22Rv1 (cell line): ENCODE measurements at regions not wholly inside any gene's neighbourhood (a gene's known extent, or its start where the extent isn't known, plus 50 kb on each side); places are given as distances from the start of the nearest gene placed in this dataset.

ENCODE experiments used
- ZFX ChIP-seq: fragments of 450-650 bp; IDR thresholded peaks from 2 replicates; pipeline ENCODE4 v1.6.1; 2017; ENCODE audit warnings: antibody characterized with exemption, borderline replicate concordance
- TF ChIP-seq, protein P1 (sequence below): fragments of 450-650 bp; IDR thresholded peaks from 2 replicates; pipeline ENCODE4 v1.5.1; 2017; ENCODE audit warnings: mild to moderate bottlenecking

DNA sequence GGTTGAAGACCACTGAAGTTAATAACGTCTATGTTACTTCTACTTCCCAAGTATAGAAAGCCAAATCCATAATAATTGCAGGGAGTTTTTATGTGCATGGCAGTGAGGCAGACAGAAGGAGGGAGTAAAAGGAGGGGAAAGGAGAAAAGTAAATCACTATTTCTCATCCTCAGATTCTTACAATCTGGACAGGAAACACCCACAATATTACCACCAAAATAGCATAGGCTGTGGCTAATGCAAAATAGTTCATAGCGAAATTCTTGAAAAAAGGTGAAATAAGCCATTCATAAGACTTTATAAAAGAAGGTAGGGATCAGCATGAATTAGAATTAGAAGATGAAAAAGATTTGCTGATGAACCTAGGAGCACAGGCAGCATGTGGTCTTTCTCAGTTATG is 128.1 kb downstream of the KCNJ2 start:
- TF ChIP-seq, protein P1, sequence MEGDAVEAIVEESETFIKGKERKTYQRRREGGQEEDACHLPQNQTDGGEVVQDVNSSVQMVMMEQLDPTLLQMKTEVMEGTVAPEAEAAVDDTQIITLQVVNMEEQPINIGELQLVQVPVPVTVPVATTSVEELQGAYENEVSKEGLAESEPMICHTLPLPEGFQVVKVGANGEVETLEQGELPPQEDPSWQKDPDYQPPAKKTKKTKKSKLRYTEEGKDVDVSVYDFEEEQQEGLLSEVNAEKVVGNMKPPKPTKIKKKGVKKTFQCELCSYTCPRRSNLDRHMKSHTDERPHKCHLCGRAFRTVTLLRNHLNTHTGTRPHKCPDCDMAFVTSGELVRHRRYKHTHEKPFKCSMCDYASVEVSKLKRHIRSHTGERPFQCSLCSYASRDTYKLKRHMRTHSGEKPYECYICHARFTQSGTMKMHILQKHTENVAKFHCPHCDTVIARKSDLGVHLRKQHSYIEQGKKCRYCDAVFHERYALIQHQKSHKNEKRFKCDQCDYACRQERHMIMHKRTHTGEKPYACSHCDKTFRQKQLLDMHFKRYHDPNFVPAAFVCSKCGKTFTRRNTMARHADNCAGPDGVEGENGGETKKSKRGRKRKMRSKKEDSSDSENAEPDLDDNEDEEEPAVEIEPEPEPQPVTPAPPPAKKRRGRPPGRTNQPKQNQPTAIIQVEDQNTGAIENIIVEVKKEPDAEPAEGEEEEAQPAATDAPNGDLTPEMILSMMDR: no peak
- no peak for TF ChIP-seq ZFX
